ENCODE measurements at regions not wholly inside any gene's neighbourhood (a gene's known extent, or its start where the extent isn't known, plus 50 kb on each side); places are given as distances from the start of the nearest gene placed in this dataset.

GRCh38 chr2:12244070-12244469, 472.7 kb upstream of the TRIB2 start:
- Histone ChIP-seq H3K27me3 (ENCODE audit: control insufficient read depth, extremely low read depth, insufficient read depth, low read length) (no peaks in the 10 kb centered on the region), H3K9me3 (ENCODE audit: control insufficient read depth, low read depth, low read length) (no peaks in the 10 kb centered on the region), H3K4me2 (ENCODE audit: control insufficient read depth, extremely low read depth, insufficient read depth, low read depth, low read length) (no peak overlapping the region), H3K9me1 (ENCODE audit: control insufficient read depth, extremely low read depth, insufficient read depth, low read length) (no peaks in the 10 kb centered on the region), H3K9ac (ENCODE audit: control insufficient read depth, extremely low read depth, insufficient read depth, low read length) (no peak overlapping the region), H3K79me2 (ENCODE audit: control insufficient read depth, insufficient read depth, low read length) (no peaks in the 10 kb centered on the region), H3K4me1 (ENCODE audit: control insufficient read depth, extremely low read depth, insufficient read depth, low read length) (no peaks in the 10 kb centered on the region), H4K20me1 (ENCODE audit: control insufficient read depth, extremely low read depth, insufficient read depth, low read length) (no peaks in the 10 kb centered on the region), H3K36me3 (ENCODE audit: control insufficient read depth in 2 of 2, extremely low read depth in 1 of 2, insufficient read depth in 2 of 2, low read length in 2 of 2) (no peaks in the 10 kb centered on the region), H3K27ac (ENCODE audit: control insufficient read depth, insufficient read depth, low read length) (no peak overlapping the region), H2AFZ (ENCODE audit: control insufficient read depth, low read length) (no peak overlapping the region), H3K4me3 (ENCODE audit: control insufficient read depth in 2 of 3, extremely low read depth in 1 of 3, insufficient read depth in 2 of 3, low read depth in 1 of 3, low read length in 3 of 3) (no peak overlapping the region)
- TF ChIP-seq CTCF (optimal IDR thresholded peaks at IDR 0.05 in 1 of 3, IDR thresholded peaks at IDR 0.05 in 1 of 3, conservative IDR thresholded peaks at IDR 0.05 in 1 of 3; ENCODE audit: extremely low read depth in 1 of 3, insufficient read depth in 2 of 3, low read length in 3 of 3) (no peak), EZH2 (IDR thresholded peaks at IDR 0.05; ENCODE audit: low read length) (no peak)
- DNase-seq (ENCODE audit: low read depth, low spot score) (no peak), FAIRE-seq (peak; percentile 68)
- dilution Hi-C loops (cut with MboI; ENCODE audit: extremely low pct_ligation_motif_present, low sequenced_read_pairs): no loop called here

GRCh38 chr2:12251121-12251520, 465.6 kb upstream of the TRIB2 start:
- H3K4me2 ChIP-seq (ENCODE audit: control insufficient read depth, extremely low read depth, insufficient read depth, low read depth, low read length): no peak overlapping the region
- no peaks in the 10 kb centered on the region for H3K27me3 ChIP-seq (ENCODE audit: control insufficient read depth, extremely low read depth, insufficient read depth, low read length)
- FAIRE-seq (no peak), DNase-seq (ENCODE audit: low read depth, low spot score) (no peak)
- H3K36me3 ChIP-seq (ENCODE audit: control insufficient read depth in 2 of 2, extremely low read depth in 1 of 2, insufficient read depth in 2 of 2, low read length in 2 of 2): no peaks in the 10 kb centered on the region
- no peak overlapping the region for H3K9ac ChIP-seq (ENCODE audit: control insufficient read depth, extremely low read depth, insufficient read depth, low read length)
- TF ChIP-seq CTCF (optimal IDR thresholded peaks at IDR 0.05 in 1 of 3, IDR thresholded peaks at IDR 0.05 in 1 of 3, conservative IDR thresholded peaks at IDR 0.05 in 1 of 3; ENCODE audit: extremely low read depth in 1 of 3, insufficient read depth in 2 of 3, low read length in 3 of 3): no peak
- no peak for TF ChIP-seq EZH2 (IDR thresholded peaks at IDR 0.05; ENCODE audit: low read length)
- H4K20me1 ChIP-seq (ENCODE audit: control insufficient read depth, extremely low read depth, insufficient read depth, low read length): no peaks in the 10 kb centered on the region
- dilution Hi-C loops (cut with MboI; ENCODE audit: extremely low pct_ligation_motif_present, low sequenced_read_pairs): no loop called here
- no peaks in the 10 kb centered on the region for H3K9me3 ChIP-seq (ENCODE audit: control insufficient read depth, low read depth, low read length)
- no peak overlapping the region for H2AFZ ChIP-seq (ENCODE audit: control insufficient read depth, low read length)
- no peaks in the 10 kb centered on the region for H3K79me2 ChIP-seq (ENCODE audit: control insufficient read depth, insufficient read depth, low read length)
- H3K4me3 ChIP-seq (ENCODE audit: control insufficient read depth in 2 of 3, extremely low read depth in 1 of 3, insufficient read depth in 2 of 3, low read depth in 1 of 3, low read length in 3 of 3): no peak overlapping the region
- no peaks in the 10 kb centered on the region for H3K4me1 ChIP-seq (ENCODE audit: control insufficient read depth, extremely low read depth, insufficient read depth, low read length)
- H3K9me1 ChIP-seq (ENCODE audit: control insufficient read depth, extremely low read depth, insufficient read depth, low read length): no peaks in the 10 kb centered on the region
- no peak overlapping the region for H3K27ac ChIP-seq (ENCODE audit: control insufficient read depth, insufficient read depth, low read length)
